Progenitor cell of endocrine pancreas (in vitro differentiated cells): ENCODE measurements at regions not wholly inside any gene's neighbourhood (a gene's known extent, or its start where the extent isn't known, plus 50 kb on each side); places are given as distances from the start of the nearest gene placed in this dataset.

Experiments used
- DNase-seq: peaks from one replicate; pipeline ENCODE4 v3.0.0; 2021; ENCODE audit warnings: low spot score; ENCODE audit not compliant: unreplicated experiment
- H3K27ac Mint-ChIP-seq: 2 replicates; pipeline ENCODE4 v1.8.0; 2021; ENCODE audit warnings: mild to moderate bottlenecking, moderate library complexity, mixed read lengths
- H3K27me3 Mint-ChIP-seq: 2 replicates; pipeline ENCODE4 v1.8.0; 2021; ENCODE audit warnings: mixed read lengths
- H3K36me3 Mint-ChIP-seq: 2 replicates; pipeline ENCODE4 v1.8.0; 2022; ENCODE audit warnings: mixed read lengths; ENCODE audit not compliant: insufficient read depth
- H3K4me1 Mint-ChIP-seq: 2 replicates; pipeline ENCODE4 v1.8.0; 2021; ENCODE audit warnings: low read depth, mixed read lengths
- H3K4me3 Mint-ChIP-seq: 2 replicates; pipeline ENCODE4 v1.8.0; 2021; ENCODE audit warnings: low read depth, mild to moderate bottlenecking, moderate library complexity, mixed read lengths
- H3K9me3 Mint-ChIP-seq: 2 replicates; pipeline ENCODE4 v1.8.0; 2021; ENCODE audit warnings: low read depth, mixed read lengths
- TF ChIP-seq, protein P1 (sequence below): fragments of 200-600 bp; sonication (generic); IDR thresholded peaks from one replicate; pipeline ENCODE4 v1.5.0; 2021; ENCODE audit warnings: antibody characterized with exemption, mild to moderate bottlenecking; ENCODE audit not compliant: unreplicated experiment

DNA sequence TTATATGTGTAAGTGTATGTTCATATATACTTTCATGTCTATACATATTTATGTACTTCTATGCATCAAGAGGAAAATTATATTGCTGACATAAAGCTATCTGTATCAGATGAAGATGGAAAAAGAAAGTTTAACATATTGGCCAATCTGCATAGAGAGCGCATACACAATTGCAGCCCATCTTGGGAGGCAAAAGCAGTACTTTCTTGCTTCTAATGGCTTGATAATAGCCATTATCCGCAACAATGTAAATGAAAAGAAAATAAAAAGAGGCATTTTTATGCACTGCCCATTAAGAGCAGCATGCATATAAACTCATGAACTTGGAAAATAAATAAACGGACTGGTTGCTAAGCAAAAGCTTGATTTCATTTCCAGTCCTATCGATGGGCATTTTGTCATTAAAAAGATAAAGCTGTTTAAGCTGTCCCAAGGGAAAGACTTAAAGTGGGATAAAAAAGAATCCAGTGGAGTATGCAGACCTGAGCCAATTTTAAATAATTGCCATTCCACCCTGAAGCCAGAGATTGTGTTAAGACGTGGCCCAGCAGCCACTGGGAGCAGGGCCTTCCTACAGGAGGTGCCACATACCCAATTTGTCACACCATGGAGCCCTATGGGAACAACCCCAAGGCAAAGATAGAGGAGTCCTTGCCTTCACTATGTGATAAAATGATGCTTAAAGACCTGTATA is 183.6 kb upstream of the CDH11 start:
- Mint-ChIP-seq H3K9me3 (peaks cover 7% of the 10 kb centered on the region), H3K4me3 (no peak overlapping the region), H3K36me3 (no peaks in the 10 kb centered on the region), H3K27me3 (peaks cover 3% of the 10 kb centered on the region), H3K4me1 (no peaks in the 10 kb centered on the region), H3K27ac (no peak overlapping the region)
- TF ChIP-seq, protein P1, sequence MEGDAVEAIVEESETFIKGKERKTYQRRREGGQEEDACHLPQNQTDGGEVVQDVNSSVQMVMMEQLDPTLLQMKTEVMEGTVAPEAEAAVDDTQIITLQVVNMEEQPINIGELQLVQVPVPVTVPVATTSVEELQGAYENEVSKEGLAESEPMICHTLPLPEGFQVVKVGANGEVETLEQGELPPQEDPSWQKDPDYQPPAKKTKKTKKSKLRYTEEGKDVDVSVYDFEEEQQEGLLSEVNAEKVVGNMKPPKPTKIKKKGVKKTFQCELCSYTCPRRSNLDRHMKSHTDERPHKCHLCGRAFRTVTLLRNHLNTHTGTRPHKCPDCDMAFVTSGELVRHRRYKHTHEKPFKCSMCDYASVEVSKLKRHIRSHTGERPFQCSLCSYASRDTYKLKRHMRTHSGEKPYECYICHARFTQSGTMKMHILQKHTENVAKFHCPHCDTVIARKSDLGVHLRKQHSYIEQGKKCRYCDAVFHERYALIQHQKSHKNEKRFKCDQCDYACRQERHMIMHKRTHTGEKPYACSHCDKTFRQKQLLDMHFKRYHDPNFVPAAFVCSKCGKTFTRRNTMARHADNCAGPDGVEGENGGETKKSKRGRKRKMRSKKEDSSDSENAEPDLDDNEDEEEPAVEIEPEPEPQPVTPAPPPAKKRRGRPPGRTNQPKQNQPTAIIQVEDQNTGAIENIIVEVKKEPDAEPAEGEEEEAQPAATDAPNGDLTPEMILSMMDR = no peak
- no peak for DNase-seq

DNA sequence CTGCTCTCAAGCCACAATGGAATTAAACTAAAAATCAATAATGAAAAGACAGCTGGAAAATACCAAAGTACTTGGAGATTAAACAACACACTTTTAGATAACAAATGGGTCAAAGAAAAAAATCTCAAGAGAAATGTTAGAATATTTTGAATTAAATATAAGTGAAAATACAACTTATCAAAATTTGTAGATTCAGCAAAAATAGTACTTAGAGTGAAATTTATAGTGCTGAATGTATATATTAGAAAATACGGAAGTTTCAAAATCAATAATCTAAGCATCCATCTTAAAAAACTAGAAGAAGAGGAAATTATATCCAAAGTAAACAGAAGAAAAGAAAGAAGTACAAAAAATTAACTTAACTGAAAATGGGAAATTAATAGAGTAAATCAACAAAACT is 179.2 kb upstream of the CDH11 start:
- no peaks in the 10 kb centered on the region for H3K36me3 Mint-ChIP-seq
- no peaks in the 10 kb centered on the region for H3K27me3 Mint-ChIP-seq
- H3K4me1 Mint-ChIP-seq = peaks cover 13% of the 10 kb centered on the region
- TF ChIP-seq, protein P1 = no peak
- no peak for DNase-seq
- H3K9me3 Mint-ChIP-seq = peaks cover 7% of the 10 kb centered on the region
- no peak overlapping the region for H3K27ac Mint-ChIP-seq
- H3K4me3 Mint-ChIP-seq = no peak overlapping the region

DNA sequence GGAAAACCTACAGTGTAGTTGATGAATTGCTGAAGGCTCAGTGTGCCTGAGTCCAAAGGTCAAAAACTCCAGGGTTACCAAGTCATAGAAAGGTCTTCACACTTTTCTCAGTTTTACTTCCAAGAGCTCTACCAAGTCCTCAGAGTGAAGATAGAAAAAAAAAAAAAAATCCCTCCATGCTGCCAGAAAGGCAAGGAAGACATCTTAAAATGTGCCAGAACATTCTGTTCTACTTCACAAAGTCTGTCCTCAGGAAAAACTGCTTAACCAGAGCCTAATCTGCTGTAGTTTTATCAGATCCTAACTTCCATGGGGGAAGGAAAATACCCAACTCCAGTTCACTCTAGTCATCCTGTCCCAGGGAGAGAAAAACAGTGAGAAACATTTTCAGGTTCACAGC is 175.6 kb upstream of the CDH11 start:
- Mint-ChIP-seq H3K27ac (no peak overlapping the region), H3K36me3 (no peaks in the 10 kb centered on the region), H3K27me3 (no peaks in the 10 kb centered on the region), H3K9me3 (peaks cover 4% of the 10 kb centered on the region), H3K4me3 (no peak overlapping the region), H3K4me1 (peaks cover 13% of the 10 kb centered on the region)
- TF ChIP-seq, protein P1 = no peak
- no peak for DNase-seq

DNA sequence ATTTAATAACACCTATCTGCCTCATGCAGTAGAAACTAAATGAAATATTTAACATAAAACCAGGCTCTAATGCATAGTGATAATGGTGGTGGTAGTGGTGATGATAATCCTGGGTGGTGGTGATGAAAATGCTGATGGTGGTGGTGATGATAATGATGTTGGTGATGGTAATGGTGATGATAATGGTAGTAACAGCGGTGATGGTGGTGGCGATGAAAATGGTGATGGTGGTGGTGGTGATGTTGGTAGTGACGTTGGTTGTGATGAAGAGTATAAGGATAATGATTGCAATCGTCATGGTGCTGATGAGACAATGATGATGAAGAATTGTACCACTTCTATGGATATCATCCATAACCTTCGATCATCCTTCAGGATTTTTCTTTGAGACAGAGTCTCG is 173.7 kb upstream of the CDH11 start:
- Mint-ChIP-seq H3K4me1 (peaks cover 13% of the 10 kb centered on the region), H3K27me3 (no peaks in the 10 kb centered on the region), H3K4me3 (no peak overlapping the region), H3K9me3 (peaks cover 4% of the 10 kb centered on the region), H3K36me3 (no peaks in the 10 kb centered on the region), H3K27ac (no peak overlapping the region)
- TF ChIP-seq, protein P1 = no peak
- DNase-seq = no peak

DNA sequence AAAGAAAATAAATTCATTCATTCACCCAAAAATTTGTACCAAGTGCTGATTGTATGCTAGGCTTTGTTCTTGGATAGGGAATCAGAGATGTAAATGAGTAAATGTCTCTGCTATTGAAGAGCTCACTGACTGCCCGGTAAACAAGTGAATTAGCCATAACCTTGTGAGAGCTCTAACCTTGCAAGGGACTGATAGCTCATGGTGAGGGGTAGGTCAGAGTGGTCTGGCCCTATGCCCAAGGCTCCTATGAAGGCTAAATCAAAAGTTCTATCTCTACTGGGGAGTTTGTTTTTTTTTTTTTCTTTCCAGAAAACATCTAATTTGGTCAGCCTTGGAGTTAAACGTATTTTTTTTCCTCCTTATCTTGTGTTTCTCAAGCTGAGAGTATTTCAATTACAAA is 172.8 kb upstream of the CDH11 start:
- H3K4me1 Mint-ChIP-seq = peaks cover 13% of the 10 kb centered on the region
- no peaks in the 10 kb centered on the region for H3K36me3 Mint-ChIP-seq
- no peak overlapping the region for H3K4me3 Mint-ChIP-seq
- TF ChIP-seq, protein P1 = no peak
- H3K9me3 Mint-ChIP-seq = peaks cover 4% of the 10 kb centered on the region
- no peak for DNase-seq
- H3K27ac Mint-ChIP-seq = no peak overlapping the region
- H3K27me3 Mint-ChIP-seq = no peaks in the 10 kb centered on the region
